Activated T-cell treated with anti-CD3 and anti-CD28 coated beads, Interleukin-2, amount 50 U/mL, for 48 hours (primary cell): ENCODE measurements at regions not wholly inside any gene's neighbourhood (a gene's known extent, or its start where the extent isn't known, plus 50 kb on each side); places are given as distances from the start of the nearest gene placed in this dataset.
"Not testable (repeated sequence)": the region's sequence is repeated elsewhere in the genome, so short reads cannot be mapped to it uniquely, and the experiment has no call there.

Experiments used
- DNase-seq, 2 experiments: peaks; one replicate each; pipeline ENCODE4 v3.0.0-alpha.2; 2020

GRCh38 chr1:95627244-95627643, 393.2 kb downstream of the RWDD3 start:
- no peak for DNase-seq

- DNase-seq = no peak
These were observed 397.7 kb downstream of the RWDD3 start for GRCh38 chr1:95631695-95632094.

GRCh38 chr1:95635811-95636210, 401.8 kb downstream of the RWDD3 start:
- no peak for DNase-seq

GRCh38 chr1:95636897-95637296, 402.9 kb downstream of the RWDD3 start:
- DNase-seq = no peak

GRCh38 chr1:95640746-95641145, 406.7 kb downstream of the RWDD3 start:
- DNase-seq = no peak

- no peak for DNase-seq
These were observed 407.4 kb downstream of the RWDD3 start for GRCh38 chr1:95641386-95641785.

GRCh38 chr1:95642035-95642434, 408.0 kb downstream of the RWDD3 start:
- no peak for DNase-seq

- no peak for DNase-seq
These were observed 409.1 kb downstream of the RWDD3 start for GRCh38 chr1:95643071-95643470.

- DNase-seq = not testable (repeated sequence)
These were observed 411.1 kb downstream of the RWDD3 start for GRCh38 chr1:95645126-95645525.

GRCh38 chr1:95650631-95651030, 416.6 kb downstream of the RWDD3 start:
- no peak for DNase-seq

GRCh38 chr1:95652423-95652965, 418.5 kb downstream of the RWDD3 start:
- DNase-seq = no peak

- no peak for DNase-seq
These were observed 419.6 kb downstream of the RWDD3 start for GRCh38 chr1:95653618-95654017.

GRCh38 chr1:95655321-95656020, 421.5 kb downstream of the RWDD3 start:
- DNase-seq = no peak

GRCh38 chr1:95657248-95657647, 423.2 kb downstream of the RWDD3 start:
- no peak for DNase-seq

GRCh38 chr1:95659166-95659565, 425.2 kb downstream of the RWDD3 start:
- DNase-seq = no peak

GRCh38 chr1:95659588-95659987, 425.6 kb downstream of the RWDD3 start:
- DNase-seq = no peak

- no peak for DNase-seq
These were observed 426.7 kb downstream of the RWDD3 start for GRCh38 chr1:95660736-95661135.

- DNase-seq = not testable (repeated sequence)
These were observed 429.5 kb downstream of the RWDD3 start for GRCh38 chr1:95663530-95663929.

GRCh38 chr1:95668165-95668564, 434.2 kb downstream of the RWDD3 start:
- no peak for DNase-seq

- not testable (repeated sequence) for DNase-seq
These were observed 435.6 kb downstream of the RWDD3 start for GRCh38 chr1:95669638-95670037.

GRCh38 chr1:95671098-95671497, 437.1 kb downstream of the RWDD3 start:
- DNase-seq = no peak

- no peak for DNase-seq
These were observed 445.3 kb downstream of the RWDD3 start for GRCh38 chr1:95679262-95679661.

- no peak for DNase-seq
These were observed 451.1 kb downstream of the RWDD3 start for GRCh38 chr1:95685081-95685480.

- DNase-seq = no peak
These were observed 452.2 kb downstream of the RWDD3 start for GRCh38 chr1:95686217-95686616.
